Epithelial cell of proximal tubule (primary cell): ENCODE measurements at regions not wholly inside any gene's neighbourhood (a gene's known extent, or its start where the extent isn't known, plus 50 kb on each side); places are given as distances from the start of the nearest gene placed in this dataset.

Experiments
- DNase-seq: peaks from one replicate; pipeline ENCODE4 v3.0.0-alpha.2; 2011; ENCODE audit warnings: low read depth
- H3K4me3 ChIP-seq: 2 replicates; pipeline ENCODE4 v1.5.1; 2011; ENCODE audit warnings: low read depth, mild to moderate bottlenecking, low read length
- TF ChIP-seq, protein P1 (sequence below): conservative IDR thresholded peaks from 2 replicates; pipeline ENCODE4 v1.5.1; 2012; ENCODE audit warnings: low read depth, mild to moderate bottlenecking, low read length

DNA sequence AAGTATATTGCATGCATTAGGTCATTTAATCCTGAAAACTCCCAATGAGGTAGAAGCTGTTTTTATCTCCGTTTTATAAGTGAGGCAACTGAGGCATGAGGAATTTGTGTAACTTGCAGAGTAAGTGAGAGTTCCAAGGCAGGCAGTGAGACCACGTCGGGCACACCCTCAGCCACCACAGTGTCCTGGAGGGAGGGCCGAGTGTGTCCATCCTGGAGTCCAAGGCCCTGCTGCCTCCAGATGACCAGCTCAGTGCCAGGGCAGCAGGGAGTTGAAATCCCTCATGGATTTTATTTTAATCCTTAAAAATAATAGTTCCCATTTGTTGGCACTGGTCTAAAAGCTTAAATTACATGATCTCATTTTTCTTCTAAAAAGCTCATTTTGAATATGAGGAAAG lies 104.6 kb upstream of the SMIM23 start:
- TF ChIP-seq, protein P1, sequence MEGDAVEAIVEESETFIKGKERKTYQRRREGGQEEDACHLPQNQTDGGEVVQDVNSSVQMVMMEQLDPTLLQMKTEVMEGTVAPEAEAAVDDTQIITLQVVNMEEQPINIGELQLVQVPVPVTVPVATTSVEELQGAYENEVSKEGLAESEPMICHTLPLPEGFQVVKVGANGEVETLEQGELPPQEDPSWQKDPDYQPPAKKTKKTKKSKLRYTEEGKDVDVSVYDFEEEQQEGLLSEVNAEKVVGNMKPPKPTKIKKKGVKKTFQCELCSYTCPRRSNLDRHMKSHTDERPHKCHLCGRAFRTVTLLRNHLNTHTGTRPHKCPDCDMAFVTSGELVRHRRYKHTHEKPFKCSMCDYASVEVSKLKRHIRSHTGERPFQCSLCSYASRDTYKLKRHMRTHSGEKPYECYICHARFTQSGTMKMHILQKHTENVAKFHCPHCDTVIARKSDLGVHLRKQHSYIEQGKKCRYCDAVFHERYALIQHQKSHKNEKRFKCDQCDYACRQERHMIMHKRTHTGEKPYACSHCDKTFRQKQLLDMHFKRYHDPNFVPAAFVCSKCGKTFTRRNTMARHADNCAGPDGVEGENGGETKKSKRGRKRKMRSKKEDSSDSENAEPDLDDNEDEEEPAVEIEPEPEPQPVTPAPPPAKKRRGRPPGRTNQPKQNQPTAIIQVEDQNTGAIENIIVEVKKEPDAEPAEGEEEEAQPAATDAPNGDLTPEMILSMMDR, result no peak
- no peak overlapping the region for H3K4me3 ChIP-seq
- no peak for DNase-seq

DNA sequence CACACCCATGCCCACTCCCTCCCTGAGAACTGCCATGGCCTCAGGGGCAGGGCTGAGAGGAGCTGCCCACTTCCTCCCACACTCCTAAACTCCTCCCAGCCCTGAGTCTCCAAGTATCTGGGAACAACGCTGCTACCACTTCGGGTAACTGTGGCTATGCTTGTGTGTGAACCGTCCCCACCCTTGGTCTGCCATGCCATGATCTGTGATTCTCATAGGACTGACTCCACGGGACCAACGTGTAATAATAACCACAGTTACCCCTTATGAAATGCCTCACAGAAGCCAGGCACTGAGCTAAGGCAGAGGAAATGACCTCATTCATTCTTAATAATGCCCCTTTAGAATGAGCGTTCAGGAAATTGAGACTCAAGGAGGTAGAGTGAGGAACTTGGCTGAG lies 103.9 kb upstream of the SMIM23 start:
- no peak for DNase-seq
- no peak overlapping the region for H3K4me3 ChIP-seq
- TF ChIP-seq, protein P1, result no peak

DNA sequence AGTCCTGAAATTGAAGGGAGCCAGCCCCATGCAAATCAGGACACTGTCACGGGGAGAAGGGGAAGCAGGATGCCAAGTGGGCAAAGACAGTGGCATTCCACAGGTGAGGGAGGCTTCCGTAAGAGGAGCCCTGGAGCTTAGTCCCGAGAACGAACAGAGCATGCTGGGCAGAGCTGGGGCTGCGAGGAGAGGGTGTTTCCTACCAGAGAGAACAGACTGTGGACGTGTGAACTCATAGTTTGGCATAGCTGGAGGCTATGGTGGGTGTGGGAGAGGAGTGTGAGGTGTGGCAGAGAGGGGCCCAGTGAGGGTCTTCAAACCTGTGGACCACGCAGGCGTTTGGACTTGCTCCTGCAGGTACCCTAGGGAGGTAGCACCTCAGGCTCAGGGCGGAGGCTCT lies 102.8 kb upstream of the SMIM23 start:
- no peak for DNase-seq
- TF ChIP-seq, protein P1, result no peak
- H3K4me3 ChIP-seq, result no peak overlapping the region

- H3K4me3 ChIP-seq, result no peak overlapping the region
Measured at GRCh38 chr5:171684169-171684568, 101.4 kb upstream of the SMIM23 start.

DNA sequence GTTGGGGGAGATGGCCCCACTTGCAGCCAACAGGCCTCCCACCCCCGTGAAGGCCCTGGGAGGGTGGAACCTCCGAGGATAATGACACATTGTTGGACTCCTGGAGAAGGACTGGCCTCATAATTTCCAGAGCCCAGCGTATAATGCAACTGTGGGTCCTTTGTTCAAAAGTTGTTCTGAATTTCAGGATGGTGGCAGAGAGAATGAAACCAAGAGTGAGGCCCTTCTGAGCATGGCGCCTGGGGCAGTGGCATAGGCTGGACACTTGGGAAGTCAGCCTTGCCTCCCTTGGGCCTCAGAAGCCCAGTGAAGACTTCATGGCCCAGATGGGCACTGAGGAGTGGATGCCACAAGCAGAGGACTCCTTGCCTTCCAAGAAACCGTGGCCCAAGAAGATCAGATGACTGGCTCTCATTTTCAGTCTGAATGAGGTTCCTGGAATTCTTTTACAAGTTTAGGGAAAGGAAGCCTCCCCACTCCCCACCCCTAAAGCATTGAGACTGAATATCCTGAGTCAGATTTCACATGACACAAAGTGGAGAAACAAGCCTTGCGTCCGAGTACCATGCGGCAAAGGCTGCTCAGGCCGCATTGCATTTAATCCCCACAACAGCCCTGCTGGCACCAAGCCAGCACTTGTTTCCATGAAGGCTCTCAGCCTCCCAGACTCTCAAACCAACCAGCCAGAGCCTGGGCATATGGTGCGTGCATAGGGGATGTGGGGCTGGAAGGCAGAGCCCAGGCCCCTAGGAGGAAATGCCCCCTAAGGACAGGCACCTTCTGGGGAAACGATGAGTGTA lies 96.7 kb upstream of the SMIM23 start:
- TF ChIP-seq, protein P1, result no peak
- no peak for DNase-seq
- H3K4me3 ChIP-seq, result no peak overlapping the region

More at GRCh38 chr5:171684169-171684568, 101.4 kb upstream of the SMIM23 start:
- DNase-seq, result no peak
- TF ChIP-seq, protein P1, result no peak

DNA sequence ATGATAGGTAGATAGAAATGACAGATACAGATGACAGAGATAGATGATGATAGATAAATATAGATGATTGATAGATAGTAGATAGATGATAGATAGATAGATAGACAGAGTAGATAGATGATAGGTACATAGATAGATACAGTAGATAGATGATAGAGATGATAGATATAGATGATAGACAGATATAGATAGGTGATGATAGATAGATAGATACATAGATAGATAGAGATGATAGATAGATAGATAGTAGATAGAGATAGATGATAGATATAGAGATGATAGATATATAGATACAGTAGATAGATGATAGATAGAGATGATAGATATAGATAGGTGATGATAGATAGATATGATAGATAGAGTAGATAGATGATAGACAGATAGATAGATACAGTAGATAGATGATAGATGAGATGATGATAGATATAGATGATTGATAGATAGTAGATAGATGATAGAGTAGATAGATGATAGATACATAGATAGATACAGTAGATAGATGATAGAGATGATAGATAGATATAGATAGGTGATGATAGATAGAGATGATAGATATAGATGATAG lies 95.7 kb upstream of the SMIM23 start:
- TF ChIP-seq, protein P1, result no peak
- H3K4me3 ChIP-seq, result no peak overlapping the region
- DNase-seq, result no peak

DNA sequence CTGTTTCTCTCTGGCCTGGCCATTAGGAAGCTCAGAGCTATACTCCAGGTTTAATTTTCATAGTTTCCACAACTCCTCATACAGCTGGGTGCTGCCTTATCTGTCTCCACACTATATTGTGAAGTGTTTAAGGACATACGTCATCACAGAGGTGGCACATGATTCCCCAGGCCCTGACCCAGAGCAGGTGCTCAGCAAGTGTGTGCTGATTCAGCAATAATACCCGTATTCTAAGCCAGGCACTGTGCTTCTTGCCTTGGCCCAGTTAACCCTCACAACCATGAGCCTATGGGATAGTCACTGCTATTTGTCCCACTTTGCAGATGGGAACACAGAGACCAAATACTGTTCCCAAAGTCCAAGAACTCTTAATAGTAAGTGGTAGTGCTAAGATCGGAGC lies 93.5 kb upstream of the SMIM23 start:
- DNase-seq, result no peak
- H3K4me3 ChIP-seq, result no peak overlapping the region
- TF ChIP-seq, protein P1, result no peak
